ENCODE measurements at regions not wholly inside any gene's neighbourhood (a gene's known extent, or its start where the extent isn't known, plus 50 kb on each side); places are given as distances from the start of the nearest gene placed in this dataset.

DNA sequence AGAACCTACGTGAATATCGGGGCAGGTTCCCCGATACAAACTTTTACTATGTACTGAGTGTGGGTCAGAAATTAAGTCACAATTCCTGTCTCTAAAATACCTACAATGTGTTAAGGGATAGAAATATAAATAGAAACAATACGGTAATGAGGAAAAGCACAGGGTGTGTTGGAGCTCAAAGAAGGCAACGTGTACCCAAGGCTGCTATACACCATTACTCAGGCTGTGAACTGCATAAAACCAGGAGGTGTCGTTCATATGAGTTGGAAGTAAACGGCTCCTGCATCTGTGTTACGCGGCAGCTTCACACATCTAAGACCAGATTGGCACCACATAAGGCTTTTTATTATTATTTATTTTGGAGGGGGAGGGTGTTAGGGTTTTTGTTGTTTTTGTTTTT, 50.1 kb upstream of the TRPM3 start:
- ATAC-seq, result no peak
- Histone ChIP-seq H3K27ac (no peak overlapping the region), H3K4me2 (no peak overlapping the region), H3K4me3 (no peak overlapping the region), H3K9me3 (no peaks in the 10 kb centered on the region), H3K4me1 (no peaks in the 10 kb centered on the region)
- TF ChIP-seq CHD4 (IDR thresholded peaks at IDR 0.05; ENCODE audit: borderline replicate concordance), result no peak
- TF ChIP-seq CBX8 (IDR thresholded peaks at IDR 0.05), result no peak
- no peak for TF ChIP-seq HDAC2 (IDR thresholded peaks at IDR 0.05)
- TF ChIP-seq ZSCAN20 (CRISPR knock-in tag; IDR thresholded peaks at IDR 0.05), result no peak
- no peak for TF ChIP-seq FOSL2 (IDR thresholded peaks at IDR 0.05)
- TF ChIP-seq FOSL2 (CRISPR knock-in tag; IDR thresholded peaks at IDR 0.05), result no peak
- TF ChIP-seq RCOR1 (IDR thresholded peaks at IDR 0.05; ENCODE audit: low read depth, low read length), result no peak
- no peak for TF ChIP-seq HOXB5 (CRISPR knock-in tag; IDR thresholded peaks at IDR 0.05)
- TF ChIP-seq, protein P1, sequence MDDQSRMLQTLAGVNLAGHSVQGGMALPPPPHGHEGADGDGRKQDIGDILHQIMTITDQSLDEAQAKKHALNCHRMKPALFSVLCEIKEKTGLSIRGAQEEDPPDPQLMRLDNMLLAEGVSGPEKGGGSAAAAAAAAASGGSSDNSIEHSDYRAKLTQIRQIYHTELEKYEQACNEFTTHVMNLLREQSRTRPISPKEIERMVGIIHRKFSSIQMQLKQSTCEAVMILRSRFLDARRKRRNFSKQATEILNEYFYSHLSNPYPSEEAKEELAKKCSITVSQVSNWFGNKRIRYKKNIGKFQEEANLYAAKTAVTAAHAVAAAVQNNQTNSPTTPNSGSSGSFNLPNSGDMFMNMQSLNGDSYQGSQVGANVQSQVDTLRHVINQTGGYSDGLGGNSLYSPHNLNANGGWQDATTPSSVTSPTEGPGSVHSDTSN (IDR thresholded peaks at IDR 0.05), result no peak
- TF ChIP-seq SREBF2 (IDR thresholded peaks at IDR 0.05), result no peak
- TF ChIP-seq EHMT2 (IDR thresholded peaks at IDR 0.05; ENCODE audit: low read depth), result no peak
- no peak for TF ChIP-seq RARB (CRISPR knock-in tag; IDR thresholded peaks at IDR 0.05)
- TF ChIP-seq ESRRA (IDR thresholded peaks at IDR 0.05; ENCODE audit: borderline replicate concordance, low read length), result no peak
- TF ChIP-seq TP53 (CRISPR knock-in tag; IDR thresholded peaks at IDR 0.05), result no peak
- TF ChIP-seq, protein P2, sequence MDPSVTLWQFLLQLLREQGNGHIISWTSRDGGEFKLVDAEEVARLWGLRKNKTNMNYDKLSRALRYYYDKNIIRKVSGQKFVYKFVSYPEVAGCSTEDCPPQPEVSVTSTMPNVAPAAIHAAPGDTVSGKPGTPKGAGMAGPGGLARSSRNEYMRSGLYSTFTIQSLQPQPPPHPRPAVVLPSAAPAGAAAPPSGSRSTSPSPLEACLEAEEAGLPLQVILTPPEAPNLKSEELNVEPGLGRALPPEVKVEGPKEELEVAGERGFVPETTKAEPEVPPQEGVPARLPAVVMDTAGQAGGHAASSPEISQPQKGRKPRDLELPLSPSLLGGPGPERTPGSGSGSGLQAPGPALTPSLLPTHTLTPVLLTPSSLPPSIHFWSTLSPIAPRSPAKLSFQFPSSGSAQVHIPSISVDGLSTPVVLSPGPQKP (IDR thresholded peaks at IDR 0.05; ENCODE audit: low read depth, low read length), result no peak
- TF ChIP-seq, protein P3, sequence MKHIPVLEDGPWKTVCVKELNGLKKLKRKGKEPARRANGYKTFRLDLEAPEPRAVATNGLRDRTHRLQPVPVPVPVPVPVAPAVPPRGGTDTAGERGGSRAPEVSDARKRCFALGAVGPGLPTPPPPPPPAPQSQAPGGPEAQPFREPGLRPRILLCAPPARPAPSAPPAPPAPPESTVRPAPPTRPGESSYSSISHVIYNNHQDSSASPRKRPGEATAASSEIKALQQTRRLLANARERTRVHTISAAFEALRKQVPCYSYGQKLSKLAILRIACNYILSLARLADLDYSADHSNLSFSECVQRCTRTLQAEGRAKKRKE (CRISPR knock-in tag; IDR thresholded peaks at IDR 0.05; ENCODE audit: low read depth), result no peak
- no peak for TF ChIP-seq HOXB13 (CRISPR knock-in tag; IDR thresholded peaks at IDR 0.05; ENCODE audit: low read depth)
- TF ChIP-seq MAFK (IDR thresholded peaks at IDR 0.05; ENCODE audit: partially characterized antibody), result no peak
- DNase-seq (ENCODE audit: low read depth in 1 of 2, low spot score in 1 of 2), result no peak
- CTCF ChIA-PET, result no interaction called here
- no peak for FAIRE-seq
- 49% methylated on average over 9 of the region's 9 CpGs for WGBS (ENCODE audit: missing lambda C conversion rate)
- POLR2A ChIA-PET, result no interaction called here

Measured in A549 (cell line).